GM23248 (cell line): ENCODE measurements at regions not wholly inside any gene's neighbourhood (a gene's known extent, or its start where the extent isn't known, plus 50 kb on each side); places are given as distances from the start of the nearest gene placed in this dataset.

Experiments used
- DNase-seq: peaks from one replicate; pipeline ENCODE4 v3.0.0-alpha.2; 2015
- H2AFZ ChIP-seq: fragments of 200-600 bp; sonication (generic); 2 replicates; pipeline ENCODE4 v1.6.1; 2016; ENCODE audit warnings: antibody characterized with exemption
- H3F3A ChIP-seq: fragments of 200-600 bp; sonication (generic); 2 replicates; pipeline ENCODE4 v1.6.1; 2016; ENCODE audit warnings: mild to moderate bottlenecking, antibody characterized with exemption, mixed run types; ENCODE audit not compliant: insufficient read depth
- H3K27ac ChIP-seq: fragments of 200-600 bp; sonication (generic); 2 replicates; pipeline ENCODE4 v1.5.1; 2016; ENCODE audit warnings: mild to moderate bottlenecking
- H3K27me3 ChIP-seq: fragments of 200-600 bp; sonication (generic); replicated peaks from 2 replicates; pipeline ENCODE4 v1.6.1; 2016; ENCODE audit warnings: mild to moderate bottlenecking; ENCODE audit not compliant: insufficient read depth
- H3K36me3 ChIP-seq: fragments of 200-600 bp; sonication (generic); 2 replicates; pipeline ENCODE4 v1.6.1; 2016; ENCODE audit warnings: low read depth, mild to moderate bottlenecking
- H3K4me1 ChIP-seq: fragments of 200-600 bp; sonication (generic); 2 replicates; pipeline ENCODE4 v1.6.1; 2016; ENCODE audit warnings: mild to moderate bottlenecking; ENCODE audit not compliant: insufficient read depth
- H3K4me2 ChIP-seq: fragments of 200-600 bp; sonication (generic); one replicate; pipeline ENCODE4 v1.6.1; 2016; ENCODE audit warnings: mild to moderate bottlenecking; ENCODE audit not compliant: unreplicated experiment
- H3K4me3 ChIP-seq: fragments of 200-600 bp; sonication (generic); 2 replicates; pipeline ENCODE4 v1.5.1; 2016; ENCODE audit warnings: mild to moderate bottlenecking
- H3K79me2 ChIP-seq: fragments of 200-600 bp; sonication (generic); 2 replicates; pipeline ENCODE4 v1.6.1; 2016; ENCODE audit warnings: mild to moderate bottlenecking; ENCODE audit not compliant: insufficient read depth
- H3K9ac ChIP-seq: fragments of 200-600 bp; sonication (generic); 2 replicates; pipeline ENCODE4 v1.6.1; 2016; ENCODE audit warnings: mild to moderate bottlenecking
- H3K9me2 ChIP-seq: fragments of 200-600 bp; sonication (generic); 2 replicates; pipeline ENCODE4 v1.6.1; 2016; ENCODE audit warnings: mixed run types, mild to moderate bottlenecking, moderate library complexity; ENCODE audit not compliant: insufficient read depth
- H3K9me3 ChIP-seq: fragments of 200-600 bp; sonication (generic); one replicate; pipeline ENCODE4 v1.6.1; 2017; ENCODE audit warnings: low read depth
- H4K20me1 ChIP-seq: fragments of 200-600 bp; sonication (generic); 2 replicates; pipeline ENCODE4 v1.6.0; 2016; ENCODE audit not compliant: insufficient read depth
- EZH2 ChIP-seq: fragments of 200-600 bp; sonication (generic); IDR thresholded peaks from 2 replicates; pipeline ENCODE4 v1.6.1; 2018; ENCODE audit warnings: antibody characterized with exemption, mild to moderate bottlenecking; ENCODE audit not compliant: insufficient read depth, poor library complexity, severe bottlenecking
- EZH2phosphoT487 ChIP-seq: fragments of 200-600 bp; sonication (generic); IDR thresholded peaks from 2 replicates; pipeline ENCODE4 v1.6.1; 2018; ENCODE audit warnings: antibody characterized with exemption, moderate library complexity, mild to moderate bottlenecking, low read depth; ENCODE audit not compliant: insufficient read depth
- WGBS, 2 experiments: methylation state at CpG; one replicate each; pipeline ENCODE4 v1.1.6; 2015 to 2017; ENCODE audit warnings: low lambda C conversion rate in 2 of 2, low coverage in 1 of 2; ENCODE audit errors: missing lambda C conversion rate in 2 of 2; 5-methylcytosine and 5-hydroxymethylcytosine counted together
- in situ Hi-C: fragments of 300-500 bp; cut with MboI; formaldehyde crosslinking; loops from 2 replicates; pipeline ENCODE4 v1.15.0; 2020

DNA sequence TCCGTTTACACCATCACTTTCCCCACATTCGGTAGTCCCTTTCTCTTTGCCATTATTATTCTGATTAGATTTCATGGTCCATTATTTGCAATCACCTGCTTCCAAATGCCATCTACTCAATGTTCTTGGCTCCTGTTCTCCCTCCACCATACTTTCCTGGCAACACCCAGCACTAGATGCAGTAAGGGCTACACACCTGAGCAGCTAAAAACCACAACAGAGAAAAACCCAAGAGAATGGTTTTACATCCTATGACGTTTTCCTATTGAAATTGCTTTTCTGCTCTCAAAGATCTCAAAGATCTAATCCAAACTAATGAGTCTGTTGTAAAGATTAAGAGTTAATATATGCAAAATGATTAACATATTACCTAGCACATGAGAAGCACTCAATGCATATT, 441.3 kb downstream of the SHISA9 start:
- Histone ChIP-seq H3K4me3 (no peak overlapping the region), H2AFZ (no peak overlapping the region), H3K79me2 (no peaks in the 10 kb centered on the region), H3K4me1 (no peaks in the 10 kb centered on the region), H3K36me3 (no peaks in the 10 kb centered on the region), H3K27ac (no peak overlapping the region), H3K4me2 (no peak overlapping the region), H3K9me2 (no peaks in the 10 kb centered on the region), H3K9ac (no peak overlapping the region), H3K9me3 (no peaks in the 10 kb centered on the region), H4K20me1 (no peaks in the 10 kb centered on the region), H3F3A (no peaks in the 10 kb centered on the region), H3K27me3 (no peaks in the 10 kb centered on the region)
- TF ChIP-seq EZH2phosphoT487 (no peak), EZH2 (no peak)
- no peak for DNase-seq
- in situ Hi-C loops: no loop called here
- WGBS, 2 experiments: 9 to 11% methylated on average over 3 of the region's 3 CpGs

DNA sequence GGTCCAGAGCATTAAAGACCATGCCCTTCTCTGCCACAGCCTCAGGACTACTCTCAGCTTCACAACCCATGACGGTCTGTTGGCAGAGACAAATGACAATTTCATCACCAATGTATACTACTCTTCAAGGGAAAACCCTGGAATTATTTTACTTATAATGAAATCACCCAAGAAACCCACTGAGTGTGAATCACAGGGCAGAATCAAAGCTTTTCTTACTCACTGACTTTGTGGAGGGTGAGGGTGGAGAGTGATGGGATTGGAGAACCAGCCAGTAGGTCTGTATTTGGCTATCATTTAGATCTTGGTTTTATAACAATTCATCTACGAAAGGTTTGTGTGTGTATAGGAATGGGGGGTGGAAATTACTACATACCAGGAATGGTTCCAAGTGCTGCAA, 442.6 kb downstream of the SHISA9 start:
- no peak overlapping the region for H3K27ac ChIP-seq
- H4K20me1 ChIP-seq: no peaks in the 10 kb centered on the region
- no peak overlapping the region for H2AFZ ChIP-seq
- no peaks in the 10 kb centered on the region for H3K79me2 ChIP-seq
- H3K4me3 ChIP-seq: no peak overlapping the region
- H3F3A ChIP-seq: no peaks in the 10 kb centered on the region
- no peak overlapping the region for H3K9ac ChIP-seq
- no peaks in the 10 kb centered on the region for H3K36me3 ChIP-seq
- no peak for DNase-seq
- H3K9me3 ChIP-seq: no peaks in the 10 kb centered on the region
- no peak overlapping the region for H3K4me2 ChIP-seq
- H3K4me1 ChIP-seq: no peaks in the 10 kb centered on the region
- no peak for TF ChIP-seq EZH2phosphoT487
- TF ChIP-seq EZH2: no peak
- in situ Hi-C loops: no loop called here
- H3K27me3 ChIP-seq: no peaks in the 10 kb centered on the region
- H3K9me2 ChIP-seq: no peaks in the 10 kb centered on the region
- 10 to 14% methylated on average over 2 of the region's 2 CpGs for WGBS, 2 experiments

DNA sequence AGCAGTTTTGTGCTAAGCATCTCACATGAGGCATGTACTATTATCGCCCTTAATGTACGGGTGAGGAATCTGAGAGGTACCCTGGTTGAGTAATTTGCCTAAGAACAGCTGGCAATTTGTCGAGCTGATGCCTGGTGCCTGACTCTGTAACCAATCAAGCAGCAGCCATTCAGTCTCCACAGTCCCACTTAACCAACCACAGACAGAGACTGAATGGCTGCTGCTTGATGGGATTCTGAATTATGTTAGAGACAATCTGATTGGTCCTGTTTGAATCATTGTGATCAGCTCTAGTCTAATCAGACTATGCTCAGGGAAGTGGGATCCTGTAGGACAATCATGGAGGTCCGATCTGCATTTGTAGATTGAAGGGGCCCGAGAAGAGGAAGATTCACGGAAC, 447.0 kb downstream of the SHISA9 start:
- Histone ChIP-seq H3K27ac (no peak overlapping the region), H3K9me2 (no peaks in the 10 kb centered on the region), H3K9ac (no peak overlapping the region), H3K27me3 (no peaks in the 10 kb centered on the region), H3K4me1 (no peaks in the 10 kb centered on the region), H3K36me3 (no peaks in the 10 kb centered on the region), H3K9me3 (no peaks in the 10 kb centered on the region), H3K79me2 (no peaks in the 10 kb centered on the region), H3F3A (no peaks in the 10 kb centered on the region), H3K4me2 (no peak overlapping the region), H3K4me3 (no peak overlapping the region), H2AFZ (no peak overlapping the region), H4K20me1 (no peaks in the 10 kb centered on the region)
- DNase-seq: no peak
- WGBS, 2 experiments: 27 to 37% methylated on average over 6 of the region's 6 CpGs
- TF ChIP-seq EZH2phosphoT487 (no peak), EZH2 (no peak)
- in situ Hi-C loops: no loop called here

DNA sequence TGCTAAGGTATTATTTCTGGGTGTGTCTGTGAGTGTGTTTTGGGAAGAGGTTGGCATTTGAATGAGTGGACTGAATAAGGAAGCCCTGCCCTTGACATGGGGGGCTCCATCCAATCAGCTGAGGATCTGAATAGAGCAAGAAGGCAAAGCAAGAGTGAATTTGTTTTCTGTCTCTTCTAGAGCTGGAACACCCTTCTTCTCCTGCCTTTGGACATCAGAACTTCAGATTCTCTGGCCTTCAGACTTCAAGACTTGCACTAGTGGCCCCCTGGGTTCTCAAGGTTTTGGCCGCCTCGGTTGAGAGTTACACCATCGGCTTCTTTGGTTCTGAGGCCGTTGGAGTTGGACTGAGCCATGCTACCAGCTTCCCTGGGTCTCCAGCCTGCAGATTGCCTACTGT, 448.6 kb downstream of the SHISA9 start:
- H3K9me2 ChIP-seq: no peaks in the 10 kb centered on the region
- H3K27ac ChIP-seq: no peak overlapping the region
- H3K27me3 ChIP-seq: no peaks in the 10 kb centered on the region
- H3K4me2 ChIP-seq: no peak overlapping the region
- H4K20me1 ChIP-seq: no peaks in the 10 kb centered on the region
- H2AFZ ChIP-seq: no peak overlapping the region
- no peak overlapping the region for H3K9ac ChIP-seq
- H3F3A ChIP-seq: no peaks in the 10 kb centered on the region
- WGBS, 2 experiments: 21 to 25% methylated on average over 4 of the region's 4 CpGs
- no peaks in the 10 kb centered on the region for H3K36me3 ChIP-seq
- H3K9me3 ChIP-seq: no peaks in the 10 kb centered on the region
- H3K79me2 ChIP-seq: no peaks in the 10 kb centered on the region
- H3K4me3 ChIP-seq: no peak overlapping the region
- no peaks in the 10 kb centered on the region for H3K4me1 ChIP-seq
- TF ChIP-seq EZH2: no peak
- no peak for TF ChIP-seq EZH2phosphoT487
- in situ Hi-C loops: no loop called here
- DNase-seq: no peak

DNA sequence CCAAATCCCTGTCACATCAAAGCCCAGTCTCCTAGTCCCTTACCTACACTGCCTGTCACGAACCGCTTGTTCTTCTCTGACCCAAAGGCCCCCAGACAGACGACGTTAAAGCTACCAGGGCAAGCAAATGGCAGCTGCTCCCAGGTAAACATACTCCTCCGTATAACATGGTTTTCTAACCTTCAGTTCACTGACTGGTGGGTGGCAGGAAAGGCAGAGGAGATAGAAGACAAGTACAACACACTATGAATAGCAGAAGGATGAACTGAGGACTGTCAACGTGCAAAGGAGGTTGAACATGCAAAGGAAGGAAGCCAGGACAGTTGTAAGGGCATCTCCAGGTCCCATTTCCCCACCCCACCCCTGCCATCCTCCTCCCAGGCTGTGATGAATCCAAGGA, 449.8 kb downstream of the SHISA9 start:
- no peaks in the 10 kb centered on the region for H3F3A ChIP-seq
- no peak overlapping the region for H3K9ac ChIP-seq
- no peak overlapping the region for H2AFZ ChIP-seq
- in situ Hi-C loops: no loop called here
- H3K4me1 ChIP-seq: no peaks in the 10 kb centered on the region
- H3K4me3 ChIP-seq: no peak overlapping the region
- no peaks in the 10 kb centered on the region for H3K27me3 ChIP-seq
- H3K9me3 ChIP-seq: no peaks in the 10 kb centered on the region
- TF ChIP-seq EZH2phosphoT487 (no peak), EZH2 (no peak)
- WGBS, 2 experiments: 20 to 24% methylated on average over 6 of the region's 6 CpGs
- no peaks in the 10 kb centered on the region for H3K79me2 ChIP-seq
- H3K9me2 ChIP-seq: no peaks in the 10 kb centered on the region
- DNase-seq: no peak
- H4K20me1 ChIP-seq: no peaks in the 10 kb centered on the region
- no peak overlapping the region for H3K27ac ChIP-seq
- H3K4me2 ChIP-seq: no peak overlapping the region
- H3K36me3 ChIP-seq: no peaks in the 10 kb centered on the region
